ENCODE measurements at regions not wholly inside any gene's neighbourhood (a gene's known extent, or its start where the extent isn't known, plus 50 kb on each side); places are given as distances from the start of the nearest gene placed in this dataset.
"Not testable (repeated sequence)": the region's sequence is repeated elsewhere in the genome, so short reads cannot be mapped to it uniquely, and the experiment has no call there.

- DNase-seq (ENCODE audit: low read depth in 4 of 4, low spot score in 2 of 4) = no peak
These were observed 198.4 kb upstream of the ADGRL4 start for GRCh38 chr1:79204779-79205479.

GRCh38 chr1:79198832-79199231 lies 192.3 kb upstream of the ADGRL4 start:
- DNase-seq (ENCODE audit: low read depth in 4 of 4, low spot score in 2 of 4) = no peak

GRCh38 chr1:79197421-79197820 lies 190.9 kb upstream of the ADGRL4 start:
- peak in 1 of 4 donors; percentile 2 for DNase-seq (ENCODE audit: low read depth in 4 of 4, low spot score in 2 of 4)

- no peak for DNase-seq (ENCODE audit: low read depth in 4 of 4, low spot score in 2 of 4)
These were observed 189.7 kb upstream of the ADGRL4 start for GRCh38 chr1:79196211-79196610.

- peak in 1 of 4 donors; percentile 7 for DNase-seq (ENCODE audit: low read depth in 4 of 4, low spot score in 2 of 4)
These were observed 186.9 kb upstream of the ADGRL4 start for GRCh38 chr1:79193211-79194079.

- DNase-seq (ENCODE audit: low read depth in 4 of 4, low spot score in 2 of 4) = no peak
These were observed 183.5 kb upstream of the ADGRL4 start for GRCh38 chr1:79190074-79190473.

GRCh38 chr1:79188337-79188736 lies 181.8 kb upstream of the ADGRL4 start:
- DNase-seq (ENCODE audit: low read depth in 4 of 4, low spot score in 2 of 4) = no peak

- DNase-seq (ENCODE audit: low read depth in 4 of 4, low spot score in 2 of 4) = no peak
These were observed 179.7 kb upstream of the ADGRL4 start for GRCh38 chr1:79186260-79186659.

- no peak for DNase-seq (ENCODE audit: low read depth in 4 of 4, low spot score in 2 of 4)
These were observed 171.3 kb upstream of the ADGRL4 start for GRCh38 chr1:79177844-79178243.

GRCh38 chr1:79161077-79161476 lies 154.5 kb upstream of the ADGRL4 start:
- DNase-seq (ENCODE audit: low read depth in 4 of 4, low spot score in 2 of 4) = no peak

GRCh38 chr1:79155991-79156390 lies 149.5 kb upstream of the ADGRL4 start:
- no peak for DNase-seq (ENCODE audit: low read depth in 4 of 4, low spot score in 2 of 4)

- DNase-seq (ENCODE audit: low read depth in 4 of 4, low spot score in 2 of 4) = no peak
These were observed 144.7 kb upstream of the ADGRL4 start for GRCh38 chr1:79151006-79151796.

- no peak for DNase-seq (ENCODE audit: low read depth in 4 of 4, low spot score in 2 of 4)
These were observed 144.0 kb upstream of the ADGRL4 start for GRCh38 chr1:79150576-79150975.

- DNase-seq (ENCODE audit: low read depth in 4 of 4, low spot score in 2 of 4) = not testable (repeated sequence)
These were observed 131.7 kb upstream of the ADGRL4 start for GRCh38 chr1:79138227-79138626.

GRCh38 chr1:79133774-79134364 lies 127.3 kb upstream of the ADGRL4 start:
- DNase-seq (ENCODE audit: low read depth in 4 of 4, low spot score in 2 of 4) = no peak

- no peak for DNase-seq (ENCODE audit: low read depth in 4 of 4, low spot score in 2 of 4)
These were observed 125.1 kb upstream of the ADGRL4 start for GRCh38 chr1:79131626-79132025.

- no peak for DNase-seq (ENCODE audit: low read depth in 4 of 4, low spot score in 2 of 4)
These were observed 123.4 kb upstream of the ADGRL4 start for GRCh38 chr1:79129914-79130313.

- DNase-seq (ENCODE audit: low read depth in 4 of 4, low spot score in 2 of 4) = no peak
These were observed 122.2 kb upstream of the ADGRL4 start for GRCh38 chr1:79128722-79129121.

- no peak for DNase-seq (ENCODE audit: low read depth in 4 of 4, low spot score in 2 of 4)
These were observed 118.2 kb upstream of the ADGRL4 start for GRCh38 chr1:79124756-79125155.

GRCh38 chr1:79122521-79122920 lies 116.0 kb upstream of the ADGRL4 start:
- no peak for DNase-seq (ENCODE audit: low read depth in 4 of 4, low spot score in 2 of 4)

GRCh38 chr1:79117376-79117775 lies 110.8 kb upstream of the ADGRL4 start:
- DNase-seq (ENCODE audit: low read depth in 4 of 4, low spot score in 2 of 4) = no peak
